ENCODE measurements at regions not wholly inside any gene's neighbourhood (a gene's known extent, or its start where the extent isn't known, plus 50 kb on each side); places are given as distances from the start of the nearest gene placed in this dataset.
A peak's percentile ranks its signal among the peaks of the same experiment; 100 is the strongest.

GRCh38 chr4:54152846-54153600 lies 53.1 kb downstream of the GSX2 start:
- peak; percentile 66 for DNase-seq

GRCh38 chr4:54155936-54156335 lies 56.0 kb downstream of the GSX2 start:
- no peak for DNase-seq

DNA sequence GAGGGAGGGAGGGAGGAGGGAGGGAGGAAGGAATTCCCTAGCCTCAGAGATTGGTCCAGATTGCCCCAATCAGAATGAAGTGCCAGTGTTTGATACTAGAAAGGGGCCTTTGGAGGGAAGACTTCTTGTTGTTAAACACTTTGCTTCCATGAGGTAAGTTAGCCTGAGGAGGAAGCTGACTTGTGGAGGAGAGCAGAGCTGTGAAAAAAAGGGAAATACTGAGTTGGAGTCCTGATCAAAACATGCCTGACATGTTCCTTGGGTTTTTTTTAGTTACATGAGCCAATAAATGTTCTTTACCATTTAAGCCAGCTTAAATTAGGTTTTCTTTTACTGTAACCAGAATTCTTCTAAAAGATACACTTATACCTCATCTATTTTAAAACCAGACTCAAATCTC lies 57.6 kb downstream of the GSX2 start:
- no peak for DNase-seq

DNA sequence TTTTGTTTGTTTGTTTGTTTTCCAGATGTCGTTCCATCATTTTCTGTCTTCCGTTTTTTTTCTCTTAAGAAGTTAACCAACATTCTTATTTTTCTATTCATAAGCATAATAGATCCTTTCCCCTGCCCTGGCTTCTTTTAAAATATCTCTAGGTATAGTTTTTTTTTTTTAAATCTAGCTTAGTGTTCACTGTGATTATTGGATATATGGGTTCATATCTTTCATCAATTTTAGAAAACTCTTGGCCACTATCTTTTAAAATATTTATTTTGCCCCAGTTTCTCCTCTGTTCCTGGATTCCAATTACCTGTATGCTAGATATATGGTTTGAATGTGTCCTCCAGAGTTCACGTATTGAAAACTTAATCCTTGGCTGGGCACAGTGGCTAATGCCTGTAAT lies 59.6 kb downstream of the GSX2 start:
- no peak for DNase-seq

DNA sequence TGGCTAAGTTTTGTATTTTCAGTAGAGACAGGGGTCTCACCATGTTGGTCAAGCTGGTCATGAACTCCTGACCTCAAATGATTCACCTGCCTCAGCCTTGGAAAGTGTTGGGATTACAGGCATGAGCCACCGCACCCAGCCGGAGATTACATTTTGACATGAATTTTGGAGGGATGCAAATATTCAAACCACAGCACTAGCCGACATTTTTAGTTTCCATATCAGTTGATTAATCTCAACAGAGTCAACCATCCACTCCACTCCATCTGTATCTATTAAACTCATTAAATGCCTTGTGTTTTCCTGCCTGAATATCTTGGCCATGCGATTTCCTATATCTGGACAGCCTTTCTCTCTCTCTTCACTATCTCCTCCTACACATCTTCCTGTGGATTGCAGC lies 64.1 kb upstream of the PDGFRA start:
- DNase-seq, result no peak

GRCh38 chr4:54165438-54165837 lies 63.7 kb upstream of the PDGFRA start:
- DNase-seq, result peak; percentile 97

DNA sequence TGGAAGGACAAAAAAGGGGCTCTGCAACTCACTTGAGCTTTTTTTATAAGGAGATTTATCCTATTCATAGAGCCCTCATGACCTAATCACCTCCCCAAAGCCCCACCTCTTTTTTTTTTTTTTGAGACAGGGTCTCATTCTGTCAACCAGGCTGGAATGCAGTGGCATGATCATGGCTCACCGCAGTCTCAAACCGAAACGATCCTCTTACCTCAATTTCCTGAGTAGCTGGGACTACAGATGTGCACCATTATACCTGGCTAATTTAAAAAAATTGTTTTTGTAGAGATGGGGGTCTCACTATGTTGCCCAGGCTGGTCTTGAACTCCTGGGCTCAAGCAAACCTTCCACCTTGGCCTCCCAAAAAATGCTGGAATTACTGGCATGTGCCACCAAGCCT lies 61.6 kb upstream of the PDGFRA start:
- DNase-seq, result no peak

DNA sequence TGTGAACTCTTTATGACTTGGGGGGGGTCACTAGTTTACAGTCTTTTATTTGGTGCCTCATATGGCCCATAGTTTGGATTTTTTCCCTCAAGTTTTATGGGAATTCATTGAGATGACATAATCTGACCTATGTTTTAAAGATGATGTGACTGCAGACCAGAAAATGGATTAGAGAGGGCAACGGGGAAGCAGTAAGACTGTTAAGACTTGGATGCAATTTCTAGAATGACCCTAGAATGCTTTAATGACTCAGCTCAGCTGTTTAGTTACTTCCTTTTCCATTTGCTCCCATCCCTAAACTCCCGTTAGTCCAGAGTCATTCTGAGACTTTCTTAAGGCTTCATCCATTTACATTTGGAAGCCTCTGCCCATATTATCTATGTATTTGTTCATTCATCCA lies 59.9 kb upstream of the PDGFRA start:
- peak; percentile 22 for DNase-seq

DNA sequence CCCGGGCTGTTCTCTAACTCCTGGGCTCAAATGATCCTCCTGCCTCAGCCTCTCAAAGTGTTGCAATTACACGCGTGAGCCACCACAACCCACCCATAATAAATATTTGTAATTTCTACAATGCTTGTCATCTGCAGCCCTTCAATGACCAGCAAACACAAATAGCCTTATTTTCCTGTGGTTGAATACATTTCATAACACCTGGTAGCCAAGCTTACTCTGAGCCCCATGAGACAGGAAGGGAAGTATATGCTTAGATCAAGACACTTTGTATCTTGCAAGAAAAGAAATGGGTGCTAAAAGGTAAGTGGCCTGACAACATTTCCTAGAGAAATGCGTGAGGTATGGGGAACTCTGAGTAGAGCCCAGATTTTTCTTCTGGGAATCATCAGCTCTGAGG lies 56.9 kb upstream of the PDGFRA start:
- DNase-seq, result no peak

GRCh38 chr4:54173281-54173912 lies 55.7 kb upstream of the PDGFRA start:
- DNase-seq, result no peak

DNA sequence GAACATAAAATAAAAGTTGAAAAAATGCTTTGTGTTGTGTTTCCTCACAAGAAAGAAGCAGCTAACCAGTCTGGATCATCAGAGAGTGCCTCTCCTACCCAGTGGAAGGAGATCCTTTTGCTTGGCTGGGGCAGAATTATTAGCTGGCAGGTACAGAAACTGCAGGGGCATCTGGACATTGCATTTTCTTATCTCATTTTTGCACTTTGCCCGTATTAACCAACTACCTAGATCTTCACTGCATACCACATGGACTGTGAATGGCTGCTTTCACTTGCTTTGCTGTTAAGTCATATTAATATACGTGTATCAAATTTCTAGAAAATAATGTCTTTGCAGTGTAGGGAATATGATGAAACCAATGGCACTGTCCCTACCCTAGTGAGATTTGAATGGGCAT lies 52.9 kb upstream of the PDGFRA start:
- no peak for DNase-seq

Data from fibroblast of skin of abdomen (primary cell).